Transverse colon (tissue), 4 donors: ENCODE measurements at regions not wholly inside any gene's neighbourhood (a gene's known extent, or its start where the extent isn't known, plus 50 kb on each side); places are given as distances from the start of the nearest gene placed in this dataset.

ENCODE experiments used
- DNase-seq: peaks from one replicate; pipeline ENCODE4 v3.0.0-alpha.2; 2019
- H3K27ac ChIP-seq, 4 donors: fragments of 200-600 bp; sonication (generic); 2 replicates each; pipeline ENCODE4 v1.5.1; 2016 to 2018; ENCODE audit warnings: inconsistent platforms in 4 of 4
- H3K27me3 ChIP-seq: fragments of 200-600 bp; sonication (generic); 2 replicates; pipeline ENCODE4 v1.5.1; 2017; ENCODE audit warnings: inconsistent platforms
- H3K36me3 ChIP-seq, 4 donors: fragments of 200-600 bp; sonication (generic); 2 replicates each; pipeline ENCODE4 v1.5.1; 2017 to 2019; ENCODE audit warnings: inconsistent platforms in 4 of 4
- H3K4me1 ChIP-seq, 4 donors: fragments of 200-600 bp; sonication (generic); 2 replicates each; pipeline ENCODE4 v1.5.1; 2017 to 2020; ENCODE audit warnings: inconsistent platforms in 4 of 4
- H3K4me3 ChIP-seq, 4 donors: fragments of 200-600 bp; sonication (generic); 1 replicate in 1 of 4; 2 replicates in 3 of 4; pipeline versions ENCODE4 v1.5.1 to v1.6.1; 2017 to 2019; ENCODE audit warnings: inconsistent platforms in 4 of 4
- H3K9me3 ChIP-seq, 2 donors: fragments of 200-600 bp; sonication (generic); 2 replicates each; pipeline ENCODE4 v1.5.1; 2017 to 2019; ENCODE audit warnings: inconsistent platforms in 2 of 2
- EP300 ChIP-seq: sonication (generic); formaldehyde crosslinking; IDR thresholded peaks from one replicate; pipeline ENCODE4 v1.6.1; 2017; ENCODE audit warnings: antibody characterized with exemption, low read depth
- POLR2A ChIP-seq: fragments of 450-650 bp; IDR thresholded peaks from one replicate; pipeline ENCODE4 v1.6.1; 2016; ENCODE audit warnings: antibody characterized with exemption, mild to moderate bottlenecking, moderate library complexity
- POLR2AphosphoS5 ChIP-seq, 3 donors: sonication (generic); formaldehyde crosslinking; IDR thresholded peaks; one replicate each; pipeline ENCODE4 v1.6.1; 2016; ENCODE audit warnings: antibody characterized with exemption in 3 of 3
- WGBS, 2 donors: methylation state at CpG; one replicate each; pipeline ENCODE4 v1.1.5; 2018; ENCODE audit warnings: low coverage in 1 of 2; 5-methylcytosine and 5-hydroxymethylcytosine counted together
- in situ Hi-C, 4 donors: fragments of 200-750 bp; cut with MboI; loops; one replicate each; pipeline versions ENCODE4 v1.15.0 to v1.15.1; 2017; ENCODE audit warnings: low sequenced_read_pairs in 3 of 4, low pct_ligation_motif_present in 1 of 4, low pct_unique_long_range_greater_than_20kb in 1 of 4
- intact Hi-C: fragments of 100-400 bp; cut with DNase I; formaldehyde crosslinking; loops from one replicate; pipeline ENCODE4 v1.15.1; 2023; ENCODE audit warnings: low total_unique reads
- TF ChIP-seq, protein P1 (sequence below), 5 experiments: fragments of 200-600 bp in 3 of 5; fragments of 450-650 bp in 2 of 5; sonication (generic) in 3 of 5; IDR thresholded peaks; 1 replicate in 2 of 5; 2 replicates in 3 of 5; pipeline ENCODE4 v1.5.1; 2016 to 2017; ENCODE audit warnings: antibody characterized with exemption in 5 of 5, inconsistent platforms in 3 of 5, mild to moderate bottlenecking in 2 of 5, moderate library complexity in 1 of 5

DNA sequence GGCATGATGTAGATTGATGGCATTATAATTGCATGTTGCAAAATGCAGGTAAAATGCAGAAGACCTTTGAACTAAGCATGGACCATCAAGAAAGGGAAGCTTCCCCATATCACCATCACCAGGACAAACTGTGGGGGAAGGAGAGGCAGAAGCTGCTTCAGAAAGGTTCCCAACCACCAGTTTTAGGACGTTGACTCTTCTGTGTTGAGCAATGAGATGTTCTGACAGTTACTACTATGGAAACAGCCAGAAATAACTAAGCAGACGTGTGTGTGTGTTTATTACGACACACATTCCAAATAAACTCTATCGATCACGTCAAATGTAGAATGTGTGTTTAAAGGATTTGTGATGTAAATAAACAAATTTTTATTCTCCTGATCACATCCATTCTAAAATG lies 110.2 kb upstream of the PLD5 start:
- Histone ChIP-seq H3K27me3 (no peaks in the 10 kb centered on the region), H3K27ac (no peak overlapping the region), H3K4me1 (no peaks in the 10 kb centered on the region), H3K4me3 (no peak overlapping the region), H3K36me3 (no peaks in the 10 kb centered on the region), H3K9me3 (peaks cover 0 to 3% of the 10 kb centered on the region in 2 donors)
- 62 to 67% methylated on average over 5 of the region's 5 CpGs for WGBS, 2 donors
- intact Hi-C loops (no loop called here), in situ Hi-C loops (no loop called here)
- no peak for DNase-seq
- TF ChIP-seq POLR2AphosphoS5 (IDR thresholded peaks at IDR 0.05) (no peak), EP300 (no peak), POLR2A (no peak)
- TF ChIP-seq, protein P1, sequence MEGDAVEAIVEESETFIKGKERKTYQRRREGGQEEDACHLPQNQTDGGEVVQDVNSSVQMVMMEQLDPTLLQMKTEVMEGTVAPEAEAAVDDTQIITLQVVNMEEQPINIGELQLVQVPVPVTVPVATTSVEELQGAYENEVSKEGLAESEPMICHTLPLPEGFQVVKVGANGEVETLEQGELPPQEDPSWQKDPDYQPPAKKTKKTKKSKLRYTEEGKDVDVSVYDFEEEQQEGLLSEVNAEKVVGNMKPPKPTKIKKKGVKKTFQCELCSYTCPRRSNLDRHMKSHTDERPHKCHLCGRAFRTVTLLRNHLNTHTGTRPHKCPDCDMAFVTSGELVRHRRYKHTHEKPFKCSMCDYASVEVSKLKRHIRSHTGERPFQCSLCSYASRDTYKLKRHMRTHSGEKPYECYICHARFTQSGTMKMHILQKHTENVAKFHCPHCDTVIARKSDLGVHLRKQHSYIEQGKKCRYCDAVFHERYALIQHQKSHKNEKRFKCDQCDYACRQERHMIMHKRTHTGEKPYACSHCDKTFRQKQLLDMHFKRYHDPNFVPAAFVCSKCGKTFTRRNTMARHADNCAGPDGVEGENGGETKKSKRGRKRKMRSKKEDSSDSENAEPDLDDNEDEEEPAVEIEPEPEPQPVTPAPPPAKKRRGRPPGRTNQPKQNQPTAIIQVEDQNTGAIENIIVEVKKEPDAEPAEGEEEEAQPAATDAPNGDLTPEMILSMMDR (IDR thresholded peaks at IDR 0.05) = no peak

DNA sequence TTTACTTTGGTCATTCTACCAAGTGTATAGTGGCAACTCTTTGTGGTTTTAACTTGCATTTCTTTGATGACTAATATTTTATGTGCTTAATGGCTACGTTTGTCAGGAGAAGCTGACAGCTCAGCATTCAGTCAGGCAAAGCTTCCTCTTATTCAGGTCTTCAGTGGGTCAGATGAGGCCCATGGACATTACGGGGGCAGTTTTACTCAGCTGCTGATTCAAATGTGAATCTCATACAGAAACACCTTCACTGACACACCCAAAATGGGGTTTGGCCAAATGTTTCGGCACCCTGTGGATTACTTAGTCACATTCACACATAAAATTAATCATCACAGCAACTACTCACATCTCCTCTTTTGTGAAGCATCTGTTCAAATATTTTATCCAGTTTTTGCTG lies 104.9 kb upstream of the PLD5 start:
- intact Hi-C loops = no loop called here
- Histone ChIP-seq H3K9me3 (no peaks in the 10 kb centered on the region), H3K4me3 (no peak overlapping the region), H3K27ac (no peak overlapping the region), H3K4me1 (no peaks in the 10 kb centered on the region), H3K27me3 (no peaks in the 10 kb centered on the region), H3K36me3 (no peaks in the 10 kb centered on the region)
- 49 to 52% methylated on average over 3 of the region's 3 CpGs for WGBS, 2 donors
- DNase-seq = no peak
- in situ Hi-C loops = no loop called here
- no peak for TF ChIP-seq POLR2A
- no peak for TF ChIP-seq EP300
- TF ChIP-seq, protein P1 (IDR thresholded peaks at IDR 0.05) = no peak
- no peak for TF ChIP-seq POLR2AphosphoS5 (IDR thresholded peaks at IDR 0.05)

DNA sequence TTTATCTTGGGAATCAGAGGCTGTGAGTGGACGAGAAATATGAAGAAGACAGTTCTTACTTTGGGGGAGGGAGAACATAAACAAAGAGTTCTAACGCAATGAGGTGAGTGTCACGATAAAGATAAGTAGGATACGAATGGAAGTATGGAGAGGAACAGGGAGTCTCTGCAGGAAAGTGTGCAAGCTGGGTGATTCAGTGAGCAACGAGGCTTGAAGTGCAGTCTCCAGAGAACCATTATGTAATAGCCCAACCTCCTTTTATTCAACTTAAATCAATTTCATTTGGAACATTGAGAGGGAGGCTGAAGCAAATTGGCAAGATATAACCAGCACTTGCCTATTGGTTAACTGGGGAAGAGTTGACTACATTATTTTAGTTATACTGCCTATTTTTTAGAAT lies 99.3 kb upstream of the PLD5 start:
- Histone ChIP-seq H3K9me3 (no peaks in the 10 kb centered on the region), H3K36me3 (no peaks in the 10 kb centered on the region), H3K4me3 (no peak overlapping the region), H3K27ac (no peak overlapping the region), H3K27me3 (no peaks in the 10 kb centered on the region), H3K4me1 (no peaks in the 10 kb centered on the region)
- in situ Hi-C loops = no loop called here
- intact Hi-C loops = no loop called here
- DNase-seq = no peak
- TF ChIP-seq, protein P1 (IDR thresholded peaks at IDR 0.05) = no peak
- no peak for TF ChIP-seq POLR2AphosphoS5 (IDR thresholded peaks at IDR 0.05)
- no peak for TF ChIP-seq POLR2A
- TF ChIP-seq EP300 = no peak
- 50 to 68% methylated on average over 5 of the region's 5 CpGs for WGBS, 2 donors

DNA sequence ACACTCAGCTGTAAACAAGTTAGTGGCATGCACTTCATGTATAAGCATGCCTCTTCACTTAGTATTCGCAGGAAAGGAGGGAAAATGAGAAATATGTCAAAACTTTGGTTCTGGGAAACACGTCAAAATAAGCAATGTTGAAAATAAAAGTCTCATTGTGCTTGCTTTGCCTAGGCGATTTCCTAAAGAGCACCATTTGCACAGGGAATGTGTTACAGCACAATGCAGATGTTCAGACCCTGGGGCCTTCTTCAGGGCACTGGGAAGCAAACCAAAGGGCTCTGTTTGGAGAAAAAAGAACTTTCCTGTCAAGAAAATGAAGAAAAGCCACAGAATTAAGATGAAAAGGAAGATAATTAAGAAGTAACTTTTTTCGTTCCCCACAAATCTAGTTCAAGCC lies 98.6 kb upstream of the PLD5 start:
- Histone ChIP-seq H3K36me3 (no peaks in the 10 kb centered on the region), H3K27me3 (no peaks in the 10 kb centered on the region), H3K27ac (no peak overlapping the region), H3K9me3 (no peaks in the 10 kb centered on the region), H3K4me3 (no peak overlapping the region), H3K4me1 (no peaks in the 10 kb centered on the region)
- 58 to 68% methylated on average over 4 of the region's 4 CpGs for WGBS, 2 donors
- in situ Hi-C loops (no loop called here), intact Hi-C loops (no loop called here)
- TF ChIP-seq POLR2AphosphoS5 (IDR thresholded peaks at IDR 0.05) (no peak), EP300 (no peak), POLR2A (no peak)
- TF ChIP-seq, protein P1 (IDR thresholded peaks at IDR 0.05) = no peak
- no peak for DNase-seq
